ENCODE measurements at regions not wholly inside any gene's neighbourhood (a gene's known extent, or its start where the extent isn't known, plus 50 kb on each side); places are given as distances from the start of the nearest gene placed in this dataset.
A peak's percentile ranks its signal among the peaks of the same experiment; 100 is the strongest.

- Histone ChIP-seq H3K4me3 (ENCODE audit: low read length in 2 of 2) (no peak overlapping the region), H2AK5ac (ENCODE audit: low read depth, low read length) (no peak overlapping the region), H3K14ac (ENCODE audit: low read length) (no peak overlapping the region), H3K27me3 (ENCODE audit: control insufficient read depth in 3 of 3, insufficient read depth in 3 of 3, low read depth in 1 of 3, low read length in 3 of 3) (no peaks in the 10 kb centered on the region), H2AFZ (ENCODE audit: low read length) (no peak overlapping the region), H4K91ac (ENCODE audit: low read depth, low read length, poor library complexity) (no peak overlapping the region), H2BK15ac (ENCODE audit: low read length) (no peak overlapping the region), H3K79me1 (ENCODE audit: low read depth, low read length) (no peaks in the 10 kb centered on the region), H3K36me3 (replicated peaks in 1 of 2; ENCODE audit: control insufficient read depth in 2 of 2, insufficient read depth in 2 of 2, low read length in 2 of 2) (no peaks in the 10 kb centered on the region), H3K4ac (ENCODE audit: low read length) (no peak overlapping the region), H3K18ac (ENCODE audit: low read length) (no peak overlapping the region), H3K9ac (ENCODE audit: low read depth, low read length, poor library complexity) (no peak overlapping the region), H3K9me3 (replicated peaks in 1 of 2; ENCODE audit: control insufficient read depth in 2 of 2, insufficient read depth in 1 of 2, low read depth in 1 of 2, low read length in 2 of 2) (no peaks in the 10 kb centered on the region), H3K4me2 (ENCODE audit: insufficient read depth, low read length, poor library complexity, severe bottlenecking) (no peak overlapping the region), H3K27ac (replicated peaks; ENCODE audit: low read length) (no peak overlapping the region), H3K4me1 (ENCODE audit: control insufficient read depth in 2 of 2, insufficient read depth in 1 of 2, low read depth in 1 of 2, low read length in 2 of 2) (peaks cover 7 to 10% of the 10 kb centered on the region in 2 donors), H3K23ac (ENCODE audit: low read depth, low read length, poor library complexity) (no peak overlapping the region), H2BK12ac (ENCODE audit: low read length) (no peak overlapping the region), H2BK120ac (ENCODE audit: low read depth, low read length) (no peak overlapping the region), H2BK5ac (ENCODE audit: low read length) (no peak overlapping the region), H4K8ac (ENCODE audit: low read depth, low read length) (no peak overlapping the region)
- no peak for DNase-seq (ENCODE audit: low spot score)
- WGBS, 2 donors (ENCODE audit: extremely low coverage in 2 of 2, insufficient read length in 2 of 2, insufficient replicate concordance in 1 of 2): no CpG with 5 or more reads among the region's 4 CpGs
Observed at GRCh38 chr1:59104191-59104760, 192.6 kb upstream of the FGGY start.

- H2AFZ ChIP-seq (ENCODE audit: low read length): peak overlapping the region; percentile 5
- H2BK5ac ChIP-seq (ENCODE audit: low read length): no peak overlapping the region
- DNase-seq (ENCODE audit: low spot score): no peak
- no peak overlapping the region for H3K23ac ChIP-seq (ENCODE audit: low read depth, low read length, poor library complexity)
- H2BK12ac ChIP-seq (ENCODE audit: low read length): no peak overlapping the region
- no peak overlapping the region for H3K14ac ChIP-seq (ENCODE audit: low read length)
- H2BK120ac ChIP-seq (ENCODE audit: low read depth, low read length): no peak overlapping the region
- H3K4ac ChIP-seq (ENCODE audit: low read length): no peak overlapping the region
- no CpG with 5 or more reads among the region's 7 CpGs for WGBS, 2 donors (ENCODE audit: extremely low coverage in 2 of 2, insufficient read length in 2 of 2, insufficient replicate concordance in 1 of 2)
- no peak overlapping the region for H3K4me3 ChIP-seq (ENCODE audit: low read length in 2 of 2)
- no peak overlapping the region for H2BK15ac ChIP-seq (ENCODE audit: low read length)
- H3K27ac ChIP-seq (replicated peaks; ENCODE audit: low read length): no peak overlapping the region
- H4K91ac ChIP-seq (ENCODE audit: low read depth, low read length, poor library complexity): no peak overlapping the region
- H3K4me1 ChIP-seq (ENCODE audit: control insufficient read depth in 2 of 2, insufficient read depth in 1 of 2, low read depth in 1 of 2, low read length in 2 of 2): peaks cover 12 to 24% of the 10 kb centered on the region in 2 donors
- no peaks in the 10 kb centered on the region for H3K27me3 ChIP-seq (ENCODE audit: control insufficient read depth in 3 of 3, insufficient read depth in 3 of 3, low read depth in 1 of 3, low read length in 3 of 3)
- H3K9me3 ChIP-seq (replicated peaks in 1 of 2; ENCODE audit: control insufficient read depth in 2 of 2, insufficient read depth in 1 of 2, low read depth in 1 of 2, low read length in 2 of 2): no peaks in the 10 kb centered on the region
- no peak overlapping the region for H4K8ac ChIP-seq (ENCODE audit: low read depth, low read length)
- no peak overlapping the region for H2AK5ac ChIP-seq (ENCODE audit: low read depth, low read length)
- no peaks in the 10 kb centered on the region for H3K36me3 ChIP-seq (replicated peaks in 1 of 2; ENCODE audit: control insufficient read depth in 2 of 2, insufficient read depth in 2 of 2, low read length in 2 of 2)
- no peak overlapping the region for H3K4me2 ChIP-seq (ENCODE audit: insufficient read depth, low read length, poor library complexity, severe bottlenecking)
- H3K9ac ChIP-seq (ENCODE audit: low read depth, low read length, poor library complexity): no peak overlapping the region
- no peak overlapping the region for H3K18ac ChIP-seq (ENCODE audit: low read length)
- H3K79me1 ChIP-seq (ENCODE audit: low read depth, low read length): no peaks in the 10 kb centered on the region
Observed at GRCh38 chr1:59105548-59106507, 191.1 kb upstream of the FGGY start.

GRCh38 chr1:59107516-59107915, 189.4 kb upstream of the FGGY start:
- H3K4me3 ChIP-seq (ENCODE audit: low read length in 2 of 2): no peak overlapping the region
- peak overlapping the region; percentile 81 for H3K18ac ChIP-seq (ENCODE audit: low read length)
- no peak overlapping the region for H3K4ac ChIP-seq (ENCODE audit: low read length)
- no peaks in the 10 kb centered on the region for H3K27me3 ChIP-seq (ENCODE audit: control insufficient read depth in 3 of 3, insufficient read depth in 3 of 3, low read depth in 1 of 3, low read length in 3 of 3)
- H3K4me1 ChIP-seq (ENCODE audit: control insufficient read depth in 2 of 2, insufficient read depth in 1 of 2, low read depth in 1 of 2, low read length in 2 of 2): peaks cover 12 to 24% of the 10 kb centered on the region in 2 donors
- no peaks in the 10 kb centered on the region for H3K9me3 ChIP-seq (replicated peaks in 1 of 2; ENCODE audit: control insufficient read depth in 2 of 2, insufficient read depth in 1 of 2, low read depth in 1 of 2, low read length in 2 of 2)
- no peaks in the 10 kb centered on the region for H3K36me3 ChIP-seq (replicated peaks in 1 of 2; ENCODE audit: control insufficient read depth in 2 of 2, insufficient read depth in 2 of 2, low read length in 2 of 2)
- no peak overlapping the region for H3K4me2 ChIP-seq (ENCODE audit: insufficient read depth, low read length, poor library complexity, severe bottlenecking)
- H2AK5ac ChIP-seq (ENCODE audit: low read depth, low read length): no peak overlapping the region
- no peaks in the 10 kb centered on the region for H3K79me1 ChIP-seq (ENCODE audit: low read depth, low read length)
- no peak overlapping the region for H3K14ac ChIP-seq (ENCODE audit: low read length)
- H2BK120ac ChIP-seq (ENCODE audit: low read depth, low read length): no peak overlapping the region
- DNase-seq (ENCODE audit: low spot score): no peak
- H3K9ac ChIP-seq (ENCODE audit: low read depth, low read length, poor library complexity): no peak overlapping the region
- H2BK5ac ChIP-seq (ENCODE audit: low read length): no peak overlapping the region
- no peak overlapping the region for H2AFZ ChIP-seq (ENCODE audit: low read length)
- no peak overlapping the region for H4K8ac ChIP-seq (ENCODE audit: low read depth, low read length)
- no peak overlapping the region for H2BK15ac ChIP-seq (ENCODE audit: low read length)
- H3K23ac ChIP-seq (ENCODE audit: low read depth, low read length, poor library complexity): no peak overlapping the region
- H2BK12ac ChIP-seq (ENCODE audit: low read length): no peak overlapping the region
- WGBS, 2 donors (ENCODE audit: extremely low coverage in 2 of 2, insufficient read length in 2 of 2, insufficient replicate concordance in 1 of 2): no CpG with 5 or more reads among the region's 5 CpGs
- H4K91ac ChIP-seq (ENCODE audit: low read depth, low read length, poor library complexity): no peak overlapping the region
- H3K27ac ChIP-seq (replicated peaks; ENCODE audit: low read length): no peak overlapping the region

GRCh38 chr1:59107916-59108315, 189.0 kb upstream of the FGGY start:
- Histone ChIP-seq H2AK5ac (ENCODE audit: low read depth, low read length) (no peak overlapping the region), H3K79me1 (ENCODE audit: low read depth, low read length) (no peaks in the 10 kb centered on the region), H3K4me1 (ENCODE audit: control insufficient read depth in 2 of 2, insufficient read depth in 1 of 2, low read depth in 1 of 2, low read length in 2 of 2) (peaks cover 12 to 24% of the 10 kb centered on the region in 2 donors), H3K36me3 (replicated peaks in 1 of 2; ENCODE audit: control insufficient read depth in 2 of 2, insufficient read depth in 2 of 2, low read length in 2 of 2) (no peaks in the 10 kb centered on the region), H2BK5ac (ENCODE audit: low read length) (no peak overlapping the region), H3K23ac (ENCODE audit: low read depth, low read length, poor library complexity) (no peak overlapping the region), H3K9ac (ENCODE audit: low read depth, low read length, poor library complexity) (no peak overlapping the region), H4K91ac (ENCODE audit: low read depth, low read length, poor library complexity) (no peak overlapping the region), H3K14ac (ENCODE audit: low read length) (no peak overlapping the region), H2BK12ac (ENCODE audit: low read length) (no peak overlapping the region), H3K4me2 (ENCODE audit: insufficient read depth, low read length, poor library complexity, severe bottlenecking) (no peak overlapping the region), H2AFZ (ENCODE audit: low read length) (no peak overlapping the region), H3K9me3 (replicated peaks in 1 of 2; ENCODE audit: control insufficient read depth in 2 of 2, insufficient read depth in 1 of 2, low read depth in 1 of 2, low read length in 2 of 2) (no peaks in the 10 kb centered on the region), H3K4me3 (ENCODE audit: low read length in 2 of 2) (no peak overlapping the region), H4K8ac (ENCODE audit: low read depth, low read length) (no peak overlapping the region), H3K4ac (ENCODE audit: low read length) (no peak overlapping the region), H3K27ac (replicated peaks; ENCODE audit: low read length) (no peak overlapping the region), H2BK120ac (ENCODE audit: low read depth, low read length) (no peak overlapping the region), H3K27me3 (ENCODE audit: control insufficient read depth in 3 of 3, insufficient read depth in 3 of 3, low read depth in 1 of 3, low read length in 3 of 3) (no peaks in the 10 kb centered on the region), H2BK15ac (ENCODE audit: low read length) (no peak overlapping the region), H3K18ac (ENCODE audit: low read length) (no peak overlapping the region)
- DNase-seq (ENCODE audit: low spot score): no peak
- no CpG with 5 or more reads among the region's 5 CpGs for WGBS, 2 donors (ENCODE audit: extremely low coverage in 2 of 2, insufficient read length in 2 of 2, insufficient replicate concordance in 1 of 2)
